Fibroblast of mammary gland (primary cell): ENCODE measurements at regions not wholly inside any gene's neighbourhood (a gene's known extent, or its start where the extent isn't known, plus 50 kb on each side); places are given as distances from the start of the nearest gene placed in this dataset.

Experiments
- DNase-seq: peaks from one replicate; pipeline ENCODE4 v3.0.0-alpha.2; 2010; ENCODE audit warnings: low read depth
- H3K4me3 ChIP-seq: 2 replicates; pipeline ENCODE4 v1.5.1; 2011; ENCODE audit warnings: low read depth, mild to moderate bottlenecking, low read length, moderate library complexity; ENCODE audit not compliant: control insufficient read depth
- TF ChIP-seq, protein P1 (sequence below): conservative IDR thresholded peaks from 2 replicates; pipeline ENCODE4 v1.5.1; 2011; ENCODE audit warnings: low read depth, low read length, inconsistent platforms; ENCODE audit not compliant: control insufficient read depth, insufficient read depth

DNA sequence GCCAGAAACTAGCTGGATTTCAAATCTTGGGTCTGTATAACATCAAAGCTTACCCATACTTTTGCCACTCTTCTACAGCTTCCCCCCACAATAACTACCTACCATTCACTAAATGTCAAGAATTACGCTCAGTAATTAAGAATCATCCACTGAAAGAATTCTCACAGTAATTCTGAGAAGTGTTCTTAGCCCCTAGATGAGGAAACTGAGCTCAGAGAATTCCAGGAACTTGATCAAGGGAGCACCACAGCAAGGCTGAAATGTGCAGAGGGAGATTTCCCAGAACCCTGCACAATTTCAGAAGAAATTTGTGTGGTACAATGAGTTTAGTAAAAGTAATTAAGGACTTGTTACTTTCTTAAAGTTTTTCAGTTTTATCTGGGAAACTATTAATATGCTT lies 194.5 kb upstream of the STK17B start:
- TF ChIP-seq, protein P1, sequence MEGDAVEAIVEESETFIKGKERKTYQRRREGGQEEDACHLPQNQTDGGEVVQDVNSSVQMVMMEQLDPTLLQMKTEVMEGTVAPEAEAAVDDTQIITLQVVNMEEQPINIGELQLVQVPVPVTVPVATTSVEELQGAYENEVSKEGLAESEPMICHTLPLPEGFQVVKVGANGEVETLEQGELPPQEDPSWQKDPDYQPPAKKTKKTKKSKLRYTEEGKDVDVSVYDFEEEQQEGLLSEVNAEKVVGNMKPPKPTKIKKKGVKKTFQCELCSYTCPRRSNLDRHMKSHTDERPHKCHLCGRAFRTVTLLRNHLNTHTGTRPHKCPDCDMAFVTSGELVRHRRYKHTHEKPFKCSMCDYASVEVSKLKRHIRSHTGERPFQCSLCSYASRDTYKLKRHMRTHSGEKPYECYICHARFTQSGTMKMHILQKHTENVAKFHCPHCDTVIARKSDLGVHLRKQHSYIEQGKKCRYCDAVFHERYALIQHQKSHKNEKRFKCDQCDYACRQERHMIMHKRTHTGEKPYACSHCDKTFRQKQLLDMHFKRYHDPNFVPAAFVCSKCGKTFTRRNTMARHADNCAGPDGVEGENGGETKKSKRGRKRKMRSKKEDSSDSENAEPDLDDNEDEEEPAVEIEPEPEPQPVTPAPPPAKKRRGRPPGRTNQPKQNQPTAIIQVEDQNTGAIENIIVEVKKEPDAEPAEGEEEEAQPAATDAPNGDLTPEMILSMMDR = no peak
- no peak for DNase-seq
- no peak overlapping the region for H3K4me3 ChIP-seq

DNA sequence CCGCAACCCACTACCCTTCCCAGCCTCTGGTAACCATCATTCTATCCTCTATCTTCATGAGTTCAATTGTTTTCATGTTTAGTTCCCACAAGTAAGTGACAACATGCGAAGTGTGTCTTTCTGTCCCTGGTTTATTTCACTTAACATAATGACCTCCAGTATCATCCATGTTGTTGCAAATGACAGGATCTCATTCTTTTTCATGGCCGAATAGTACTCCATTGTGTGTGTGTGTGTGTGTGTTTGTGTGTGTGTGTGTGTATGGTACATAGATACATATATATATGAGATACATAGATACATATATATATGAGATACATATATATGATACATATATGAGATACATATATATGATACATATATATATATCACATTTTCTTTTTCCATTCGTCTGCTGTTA lies 196.3 kb upstream of the STK17B start:
- no peak overlapping the region for H3K4me3 ChIP-seq
- no peak for DNase-seq
- TF ChIP-seq, protein P1 = no peak

GRCh38 chr2:196368546-196369225 lies 197.3 kb upstream of the STK17B start:
- H3K4me3 ChIP-seq = no peak overlapping the region
- DNase-seq = no peak
- TF ChIP-seq, protein P1 = no peak

GRCh38 chr2:196369967-196370366 lies 198.6 kb upstream of the STK17B start:
- TF ChIP-seq, protein P1 = no peak
- no peak for DNase-seq
- H3K4me3 ChIP-seq = no peak overlapping the region

DNA sequence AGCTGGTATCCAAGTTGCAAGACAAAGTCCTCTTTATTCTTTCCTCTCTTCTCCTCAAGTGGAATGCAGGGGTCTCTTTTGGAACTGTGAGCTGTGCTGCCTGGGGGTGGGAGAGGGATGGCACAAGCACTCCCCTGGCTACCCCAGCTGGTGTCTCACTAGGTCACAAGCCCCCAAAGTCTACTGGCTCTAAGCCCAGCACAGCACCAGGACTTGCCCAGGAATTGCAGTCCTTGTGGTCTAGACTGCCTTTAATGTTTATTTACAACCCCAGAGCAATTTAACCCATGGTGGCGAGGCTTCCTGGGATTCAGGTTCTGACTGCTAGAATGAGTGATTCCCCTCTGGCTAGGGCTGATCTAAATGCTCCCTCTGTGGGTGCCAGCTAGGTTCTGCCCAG lies 199.0 kb upstream of the STK17B start:
- no peak overlapping the region for H3K4me3 ChIP-seq
- TF ChIP-seq, protein P1 = no peak
- no peak for DNase-seq

- H3K4me3 ChIP-seq = no peak overlapping the region
- TF ChIP-seq, protein P1 = no peak
- DNase-seq = no peak
Observed at GRCh38 chr2:196372276-196372809, 201.0 kb upstream of the STK17B start.
